ENCODE measurements at regions not wholly inside any gene's neighbourhood (a gene's known extent, or its start where the extent isn't known, plus 50 kb on each side); places are given as distances from the start of the nearest gene placed in this dataset.
"Not testable (repeated sequence)": the region's sequence is repeated elsewhere in the genome, so short reads cannot be mapped to it uniquely, and the experiment has no call there.

DNA sequence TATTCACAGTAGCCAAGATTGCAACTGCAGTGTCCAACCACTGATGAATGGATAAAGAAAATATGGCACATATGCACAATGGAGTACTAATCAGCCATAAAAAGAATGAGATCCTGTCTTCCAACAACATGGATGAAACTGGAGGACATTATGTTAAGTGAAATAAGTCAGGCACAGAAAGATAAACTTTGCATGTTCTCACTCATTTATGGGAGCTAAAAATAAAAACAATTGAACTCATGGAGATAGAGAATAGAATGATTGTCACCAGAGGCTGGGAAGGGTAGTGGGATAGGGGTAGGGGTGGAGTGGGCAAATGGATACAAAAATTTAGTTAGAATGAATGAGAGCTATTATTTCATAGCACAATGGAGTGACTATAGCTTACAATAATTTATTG is 305.5 kb upstream of the ETAA1 start:
- no peak for DNase-seq (ENCODE audit: low read depth)

DNA sequence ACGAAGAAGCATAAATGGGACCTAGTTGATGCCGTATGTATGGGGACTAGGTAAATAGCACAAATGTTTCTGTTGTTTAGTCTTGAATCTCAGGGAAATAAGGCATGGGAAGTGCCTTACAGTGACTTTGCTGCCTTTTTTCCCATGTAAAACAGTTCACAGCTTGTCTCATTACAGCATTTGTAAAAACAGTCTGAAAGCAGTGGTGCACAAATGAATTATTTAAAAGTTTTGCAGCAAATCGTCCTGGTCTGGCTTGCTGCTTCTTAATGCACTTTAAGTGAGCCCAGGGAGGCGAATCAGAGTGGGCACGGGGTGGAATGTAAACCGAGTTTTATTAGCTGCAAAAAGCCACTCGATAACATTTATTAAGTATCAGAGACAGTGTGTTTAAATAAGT is 302.0 kb upstream of the ETAA1 start:
- no peak for DNase-seq (ENCODE audit: low read depth)

DNA sequence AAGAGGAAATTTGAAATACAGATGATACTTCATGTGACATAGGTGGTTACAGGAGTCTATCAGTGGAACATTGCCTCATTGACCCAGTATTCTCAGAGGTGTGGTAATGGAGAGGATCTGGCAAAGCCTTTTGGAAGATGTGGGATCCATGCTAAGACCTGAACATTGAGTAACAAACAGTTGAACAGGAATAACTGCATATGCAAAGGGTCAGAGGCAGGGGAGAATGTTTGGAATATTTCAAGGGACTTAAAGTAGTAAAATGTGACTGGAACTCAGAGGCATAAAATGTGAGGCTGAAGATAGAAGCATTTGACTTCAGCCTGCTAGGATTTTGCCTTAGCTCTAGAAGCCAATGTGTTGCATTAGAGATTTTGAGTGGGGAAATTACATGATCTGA is 300.2 kb upstream of the ETAA1 start:
- no peak for DNase-seq (ENCODE audit: low read depth)

DNA sequence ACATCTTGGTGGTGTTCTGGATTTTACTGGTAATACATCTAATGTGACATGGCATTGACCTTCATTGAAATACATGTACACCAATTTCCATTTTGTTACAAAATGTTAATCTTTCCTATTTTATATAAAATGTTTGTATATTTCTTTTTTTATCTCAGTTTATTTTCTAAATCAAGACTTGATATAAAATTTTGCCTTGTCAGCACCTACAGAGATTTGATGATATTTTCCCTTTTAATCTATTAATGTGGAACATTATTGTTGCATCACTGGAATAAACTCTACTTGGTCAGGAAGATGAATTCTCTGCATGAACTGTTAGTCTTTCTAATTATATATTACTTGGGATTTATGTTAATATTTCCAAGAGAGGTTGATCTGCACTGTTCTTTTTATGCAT is 294.0 kb upstream of the ETAA1 start:
- no peak for DNase-seq (ENCODE audit: low read depth)

DNA sequence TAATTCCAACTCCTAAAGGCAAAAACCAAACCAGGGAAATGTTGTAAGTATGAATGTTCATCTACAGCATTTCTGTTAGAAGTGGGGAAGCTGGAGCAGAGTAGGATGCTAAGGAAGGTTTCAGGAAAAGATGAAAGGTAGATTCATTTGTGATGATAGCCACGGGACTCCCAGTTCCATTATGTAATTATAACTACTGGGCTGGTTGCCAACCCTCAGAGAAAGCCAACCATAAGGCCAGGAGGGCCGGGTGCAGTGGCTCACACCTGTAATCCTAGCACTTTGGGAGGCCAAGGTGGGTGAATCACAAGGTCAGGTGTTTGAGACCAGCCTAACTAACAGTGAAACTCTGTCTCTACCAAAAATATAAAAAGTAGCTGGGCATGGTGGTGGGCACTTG is 288.9 kb upstream of the ETAA1 start:
- DNase-seq (ENCODE audit: low read depth) = peak; percentile 2

DNA sequence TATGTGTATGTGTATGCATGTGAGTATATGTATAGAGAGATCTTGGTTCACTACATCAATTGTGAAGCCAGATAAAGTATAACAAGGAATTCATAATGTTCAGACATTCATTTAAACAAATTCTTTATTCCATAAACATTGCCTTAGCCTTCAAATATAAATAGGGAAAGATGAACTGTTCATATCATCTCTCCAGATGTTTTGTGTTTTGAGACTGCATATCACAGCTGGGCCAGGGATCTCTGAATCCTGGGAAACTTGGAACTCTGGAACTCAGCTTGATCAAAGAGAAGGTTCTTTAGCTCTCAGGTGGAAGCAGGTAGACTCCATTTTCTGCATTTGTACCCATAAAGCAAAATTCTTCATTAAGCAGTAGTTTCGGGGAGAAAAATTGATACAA is 272.6 kb upstream of the ETAA1 start:
- no peak for DNase-seq (ENCODE audit: low read depth)

DNA sequence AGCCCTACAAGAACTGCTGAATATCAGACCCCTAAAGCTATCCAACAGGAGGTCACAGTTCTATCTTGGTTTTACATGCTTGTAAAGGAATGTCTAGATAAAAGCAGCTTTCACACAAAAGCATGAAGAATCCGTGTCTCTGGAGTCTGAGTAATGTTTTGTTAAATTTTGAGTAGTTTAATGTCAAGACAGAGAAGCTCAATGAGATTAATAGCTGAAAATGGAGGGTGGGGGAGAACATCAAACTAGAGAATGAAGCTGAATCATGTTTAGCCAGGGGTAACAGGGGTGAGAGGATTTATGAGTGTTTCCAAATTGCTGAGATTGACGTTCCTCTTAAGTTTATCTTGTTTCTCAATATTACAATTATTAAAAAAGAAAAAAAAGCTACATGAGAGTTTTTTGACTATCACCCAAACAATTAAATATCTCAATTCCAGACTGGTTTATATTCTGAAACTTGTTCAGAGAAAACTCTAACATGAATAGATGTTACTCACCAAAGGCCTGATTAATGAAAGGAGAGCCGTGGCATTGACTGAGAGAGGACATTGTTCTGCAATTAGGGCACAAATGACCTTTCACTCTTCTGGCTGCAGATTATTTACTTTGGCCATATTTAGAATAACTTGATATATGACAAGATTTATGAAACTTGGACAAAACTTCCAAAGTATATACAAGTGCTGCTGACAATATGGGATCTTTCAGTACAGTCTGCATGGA is 266.4 kb upstream of the ETAA1 start:
- DNase-seq (ENCODE audit: low read depth) = peak; percentile 60

DNA sequence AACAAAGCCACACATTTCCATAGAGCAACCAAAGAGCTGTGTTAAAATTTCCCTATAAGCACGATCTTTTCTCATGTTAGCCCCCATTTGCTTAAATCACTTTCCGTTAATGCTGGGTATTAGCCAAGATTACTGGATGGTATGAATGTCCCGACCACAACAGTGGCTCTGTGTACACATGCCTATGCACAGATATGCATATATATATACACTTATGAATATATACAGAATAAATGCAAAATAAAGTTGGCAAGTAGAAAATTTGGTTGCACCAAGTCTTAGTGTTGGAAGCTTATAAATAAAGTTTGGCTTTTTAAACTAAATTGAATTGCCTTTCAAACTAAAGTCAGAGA is 265.9 kb upstream of the ETAA1 start:
- DNase-seq (ENCODE audit: low read depth) = no peak

DNA sequence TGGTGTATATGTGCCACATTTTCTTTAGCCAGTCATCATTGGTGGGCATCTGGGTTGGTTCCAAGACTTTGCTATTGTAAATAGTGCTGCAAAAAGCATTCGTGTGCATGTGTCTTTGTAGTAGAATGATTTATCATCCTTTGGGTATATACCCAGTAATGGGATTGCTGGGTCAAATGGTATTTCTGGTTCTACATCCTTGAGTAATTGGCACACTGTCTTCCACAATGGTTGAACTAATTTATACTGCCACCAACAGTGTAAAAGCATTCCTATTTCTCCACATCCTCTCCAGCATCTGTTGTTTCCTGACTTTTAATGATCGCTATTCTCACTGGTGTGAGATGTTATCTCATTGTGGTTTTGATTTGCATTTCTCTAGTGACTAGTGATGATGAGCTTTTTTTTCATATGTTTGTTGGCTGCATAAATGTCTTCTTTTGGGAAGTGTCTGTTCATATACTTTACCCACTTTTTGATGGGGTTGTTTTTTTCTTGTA is 264.6 kb upstream of the ETAA1 start:
- DNase-seq (ENCODE audit: low read depth) = peak; percentile 59

DNA sequence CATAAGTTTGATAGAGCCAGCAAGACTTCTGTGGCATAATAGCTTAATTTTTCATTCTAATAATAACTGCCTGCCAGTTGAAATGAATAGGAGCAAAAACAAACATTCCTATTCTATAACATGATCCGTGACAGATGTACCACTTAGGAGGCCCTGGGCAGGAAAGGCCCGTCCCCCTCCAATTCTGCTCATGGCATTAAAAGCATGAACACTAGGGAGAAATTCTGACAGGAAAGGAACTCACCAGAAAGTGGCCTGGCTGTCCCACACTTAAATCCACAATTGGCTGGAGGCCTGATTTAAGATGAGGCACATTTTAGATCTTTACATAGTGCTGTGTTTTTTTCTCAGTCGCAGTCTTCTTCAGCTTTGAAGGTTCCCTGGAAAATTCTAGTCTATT is 261.9 kb upstream of the ETAA1 start:
- DNase-seq (ENCODE audit: low read depth) = no peak

DNA sequence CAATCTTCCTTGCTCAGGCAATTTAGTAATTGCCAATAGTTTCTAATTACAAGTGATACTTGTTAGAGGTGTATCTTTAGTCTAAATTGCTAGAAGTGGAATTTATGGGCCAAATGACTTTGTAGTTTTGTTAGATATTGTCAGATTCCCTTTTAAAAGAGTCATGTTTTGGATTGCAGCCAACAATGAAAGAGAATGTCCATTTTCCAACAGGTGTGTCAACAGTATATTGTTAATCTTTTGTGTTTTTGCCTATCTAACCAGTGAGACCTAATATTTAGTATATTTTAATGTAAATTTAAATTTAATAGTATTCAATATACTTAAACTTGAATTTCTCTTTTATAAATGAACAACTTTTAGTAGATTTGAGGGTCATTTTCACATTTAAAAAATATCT is 259.4 kb upstream of the ETAA1 start:
- DNase-seq (ENCODE audit: low read depth) = peak; percentile 15

DNA sequence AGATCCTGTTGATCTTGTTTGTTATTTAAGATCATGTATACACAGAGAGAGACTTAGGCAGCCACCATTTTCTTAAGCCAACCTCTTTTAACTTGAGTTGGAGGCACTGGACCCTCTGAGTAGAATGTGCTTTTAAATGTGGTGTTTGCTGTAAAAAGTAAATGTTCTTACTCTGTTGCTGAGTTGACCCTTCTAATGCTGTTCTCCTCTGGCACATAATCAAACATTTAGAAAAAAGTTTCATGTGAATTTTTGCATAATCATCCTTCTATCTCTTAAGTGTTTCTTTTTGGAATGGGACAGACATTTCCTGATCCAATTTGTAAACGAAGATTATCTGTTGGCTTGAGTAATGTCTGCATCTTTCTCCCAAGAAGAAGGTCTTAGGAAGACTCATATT is 255.1 kb upstream of the ETAA1 start:
- no peak for DNase-seq (ENCODE audit: low read depth)

DNA sequence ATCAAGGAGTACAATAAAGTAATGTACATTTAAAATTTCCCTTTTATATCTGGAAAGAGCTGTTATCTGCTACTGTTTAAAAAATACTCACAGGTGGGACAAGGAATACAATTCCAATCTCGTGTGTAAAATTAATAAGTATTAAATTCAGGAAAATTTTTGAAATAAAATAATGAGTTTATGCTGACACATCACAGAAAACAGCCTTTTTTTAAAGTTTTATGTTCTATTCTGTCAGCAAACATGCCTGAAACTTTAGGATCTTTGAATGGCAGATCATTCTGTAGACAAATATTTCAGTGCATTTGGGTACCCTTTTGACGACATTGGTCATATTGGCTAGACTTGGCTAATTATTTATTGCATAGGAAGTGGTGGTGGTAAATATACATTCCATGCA is 254.4 kb upstream of the ETAA1 start:
- no peak for DNase-seq (ENCODE audit: low read depth)

DNA sequence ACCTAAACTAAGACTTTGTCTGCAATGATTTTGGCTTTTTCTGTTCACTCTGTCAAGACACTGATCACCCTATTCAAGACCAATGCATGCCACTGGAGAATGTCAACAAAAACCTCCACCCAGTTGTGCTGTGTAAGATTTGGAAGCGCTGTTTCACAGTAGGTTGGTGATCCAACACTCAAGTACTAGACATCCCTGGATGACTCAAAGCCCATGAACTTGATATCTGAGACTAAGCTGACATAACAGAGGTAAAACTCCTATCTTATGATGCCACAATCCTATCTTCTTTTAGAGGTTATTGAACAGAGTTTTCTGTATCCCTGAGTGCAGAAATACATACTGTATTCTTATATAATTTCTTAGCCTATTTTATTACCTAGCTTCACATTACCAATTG is 251.3 kb upstream of the ETAA1 start:
- no peak for DNase-seq (ENCODE audit: low read depth)

DNA sequence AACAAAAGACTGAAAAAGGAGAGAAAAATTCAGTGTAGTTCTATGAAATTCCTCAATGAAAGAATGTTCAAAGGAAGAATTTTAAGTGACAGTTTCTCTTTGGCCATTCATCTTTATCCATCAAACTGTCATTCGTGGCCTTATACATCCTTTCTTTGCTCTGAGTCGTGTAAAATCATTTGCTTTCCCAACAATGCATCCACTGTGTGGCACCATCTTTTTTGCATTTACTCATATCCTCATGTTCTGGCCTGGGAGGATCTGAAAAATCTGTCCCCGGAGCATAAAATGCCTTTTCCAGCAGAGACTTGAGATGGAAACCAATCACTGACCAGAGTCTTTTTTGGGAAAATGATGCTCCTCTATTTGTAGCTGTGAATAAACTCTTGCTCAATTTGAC is 240.3 kb upstream of the ETAA1 start:
- no peak for DNase-seq (ENCODE audit: low read depth)

DNA sequence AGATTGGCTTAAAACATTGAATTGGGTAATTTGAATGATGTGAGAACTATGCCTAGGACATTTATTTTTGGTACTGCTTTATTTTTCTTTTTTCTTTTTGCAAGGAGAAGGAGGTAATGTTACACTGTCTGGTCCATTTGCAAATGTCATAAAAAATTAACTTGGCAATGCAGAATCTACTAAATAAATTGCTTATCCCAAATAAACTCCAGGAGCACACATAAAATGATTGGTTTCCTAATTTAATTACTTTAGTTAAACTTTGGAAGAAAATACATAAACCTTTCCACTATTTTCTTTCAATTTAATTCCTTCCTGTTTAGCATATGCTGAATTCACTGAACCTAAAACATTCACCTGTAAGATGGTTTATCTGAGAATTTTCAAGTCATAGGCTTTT is 238.4 kb upstream of the ETAA1 start:
- no peak for DNase-seq (ENCODE audit: low read depth)

DNA sequence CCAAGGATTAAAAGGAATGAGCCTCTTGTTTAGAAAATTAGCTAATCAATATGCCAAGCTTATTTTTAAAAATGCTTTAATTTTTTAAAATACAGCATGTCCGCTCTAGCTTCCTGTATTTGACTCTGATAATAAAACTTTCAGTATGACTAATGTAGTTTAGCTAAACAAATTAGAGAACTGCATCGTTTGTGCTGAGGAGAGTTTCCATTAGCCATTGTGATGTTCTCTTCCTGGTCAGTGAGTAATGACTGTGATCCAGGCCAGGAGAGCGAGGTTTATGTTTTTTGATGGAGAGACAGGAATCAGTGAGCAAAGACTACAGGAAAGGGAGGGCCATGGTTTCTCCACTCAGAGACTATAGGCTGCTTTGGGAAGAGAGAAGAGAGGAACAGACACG is 237.2 kb upstream of the ETAA1 start:
- DNase-seq (ENCODE audit: low read depth) = peak; percentile 80

DNA sequence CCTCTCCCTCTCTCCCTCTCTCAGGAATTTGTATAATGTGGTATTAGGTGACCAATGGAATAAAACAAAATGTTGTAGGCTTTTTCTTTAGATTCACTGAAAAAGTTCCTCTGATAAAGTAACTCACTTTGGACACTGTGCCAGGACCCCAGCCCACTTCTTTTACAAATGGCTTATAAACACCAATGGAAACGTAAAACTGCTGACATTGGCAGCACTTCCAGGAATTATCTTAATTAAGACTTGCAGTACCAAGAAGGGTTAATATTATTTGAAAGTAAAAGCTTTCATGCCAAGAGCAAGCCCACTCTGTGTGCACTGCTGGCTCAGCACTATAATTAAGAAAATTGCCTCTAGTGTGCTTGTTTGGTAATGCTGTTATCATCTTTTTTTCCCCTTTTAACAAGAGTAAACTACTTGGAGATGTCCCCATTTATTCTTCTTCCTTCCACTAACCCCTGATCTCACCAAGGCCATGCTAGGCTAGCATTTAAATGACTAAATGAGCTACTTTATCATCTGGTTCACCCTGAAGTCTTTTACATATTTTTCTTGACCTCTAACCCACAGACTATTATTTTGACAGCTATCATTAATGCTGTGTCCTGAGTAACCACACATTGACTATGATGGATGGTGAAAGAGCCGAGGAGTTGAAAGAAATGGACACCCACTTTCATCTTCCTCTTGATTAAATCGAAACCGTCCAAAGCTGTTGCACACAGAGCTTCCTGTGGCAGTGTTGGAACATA is 232.2 kb upstream of the ETAA1 start:
- peak; percentile 49 for DNase-seq (ENCODE audit: low read depth)

DNA sequence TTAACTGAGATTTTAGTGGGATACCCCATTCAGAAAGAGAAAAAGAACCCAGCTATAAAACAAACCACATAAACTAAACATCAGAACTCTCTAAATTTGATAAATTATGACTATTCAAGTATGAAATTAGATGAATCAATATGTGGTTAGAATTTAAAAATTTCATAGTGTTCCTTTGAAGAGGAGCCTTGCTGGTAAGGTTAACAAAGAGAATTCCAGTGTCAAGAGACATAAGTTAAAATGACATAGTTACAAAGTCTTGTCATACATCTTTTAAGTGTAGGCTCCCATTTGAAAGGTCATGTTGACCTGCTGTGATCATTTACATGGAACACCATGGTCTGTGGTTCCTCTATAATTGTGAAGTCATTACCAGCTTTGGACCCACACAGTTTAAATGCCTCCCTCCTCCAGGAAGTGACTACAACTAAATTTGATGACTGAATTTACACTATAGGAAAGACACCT is 231.6 kb upstream of the ETAA1 start:
- DNase-seq (ENCODE audit: low read depth) = no peak

DNA sequence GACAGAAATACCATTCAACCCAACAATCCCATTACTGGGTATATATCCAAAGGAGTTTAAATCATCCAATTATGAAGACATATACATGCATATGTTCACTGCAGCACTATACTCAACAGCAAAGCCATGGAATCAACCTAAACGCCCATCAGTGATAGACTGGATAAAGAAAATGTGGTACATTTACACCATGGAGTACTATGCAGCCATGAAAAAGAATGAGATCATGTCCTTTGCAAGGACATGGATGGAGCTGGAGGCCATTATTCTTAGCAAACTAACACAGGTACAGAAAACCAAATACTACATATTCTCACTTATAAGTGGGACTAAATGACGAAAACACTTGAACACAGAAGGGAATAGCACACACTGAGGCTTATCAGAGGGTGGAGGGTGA is 230.6 kb upstream of the ETAA1 start:
- not testable (repeated sequence) for DNase-seq (ENCODE audit: low read depth)

DNA sequence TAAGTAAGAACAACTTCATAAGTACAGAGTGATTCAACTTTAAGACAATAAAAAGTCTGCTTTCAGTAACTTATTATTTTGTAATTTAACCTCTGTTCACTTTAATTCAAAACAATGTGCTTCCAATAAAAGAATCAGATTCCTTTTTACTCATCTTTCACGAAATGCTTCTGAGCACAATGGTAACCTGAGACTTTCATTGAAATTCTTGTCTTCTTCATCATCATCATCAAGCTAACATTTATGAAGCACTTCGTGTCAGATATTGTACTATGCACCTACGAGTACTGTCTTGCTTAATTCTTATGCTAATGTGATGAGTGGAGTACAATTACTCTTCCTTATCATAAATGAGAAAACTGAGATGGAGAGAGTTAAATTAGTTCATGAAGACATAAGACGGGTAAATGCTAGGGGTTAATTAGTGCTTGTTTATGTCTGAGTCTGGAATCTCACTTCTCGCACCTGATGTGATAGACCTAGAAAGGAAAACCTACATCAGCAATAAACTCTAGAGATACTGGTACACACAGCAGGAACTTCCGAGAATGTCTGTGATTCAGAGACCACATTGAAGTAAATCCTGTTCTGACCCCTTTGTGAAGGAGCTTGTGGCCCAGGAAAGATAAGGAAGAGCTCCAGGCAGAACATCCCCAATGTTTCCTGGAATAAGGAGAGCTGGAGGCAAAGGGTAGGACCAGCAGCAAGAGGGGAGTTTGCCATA is 227.6 kb upstream of the ETAA1 start:
- DNase-seq (ENCODE audit: low read depth) = peak; percentile 42

DNA sequence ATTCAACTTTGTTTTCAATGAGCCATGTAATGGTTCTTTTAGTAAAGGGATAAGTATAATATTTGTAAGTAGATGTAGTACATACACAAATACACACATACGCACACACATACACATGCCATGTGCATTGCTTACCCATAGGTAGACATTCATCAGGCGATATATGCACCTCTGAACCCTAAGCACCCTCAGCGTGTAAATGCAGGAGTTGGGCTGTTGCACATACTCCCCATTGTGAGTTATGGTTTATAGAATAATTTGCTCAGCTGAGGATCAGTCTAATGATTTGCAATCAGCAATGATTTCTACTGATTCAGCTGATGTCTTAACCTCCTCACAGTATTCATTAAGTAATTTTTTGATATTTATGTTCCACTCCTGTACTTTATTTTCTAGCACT is 217.6 kb upstream of the ETAA1 start:
- no peak for DNase-seq (ENCODE audit: low read depth)

DNA sequence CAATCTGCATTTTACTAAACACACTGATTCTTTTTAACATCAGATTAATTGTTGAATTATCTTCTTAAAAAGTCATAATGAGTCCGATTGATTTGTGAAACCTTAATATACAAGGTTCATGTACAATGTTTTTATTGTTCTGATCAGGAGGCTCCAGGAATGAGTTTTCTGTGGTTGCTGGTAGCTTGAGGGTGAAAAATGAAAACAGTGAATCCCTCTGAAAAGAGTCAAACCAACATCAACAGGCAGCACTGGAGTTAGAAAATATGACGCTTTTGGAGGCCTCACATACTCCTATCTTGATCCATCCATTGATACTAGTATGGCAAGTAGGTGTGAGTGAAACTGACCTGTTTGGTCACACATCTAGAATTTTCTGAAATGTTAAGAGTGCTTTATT is 216.3 kb upstream of the ETAA1 start:
- DNase-seq (ENCODE audit: low read depth) = no peak
